GM13977 (cell line): ENCODE measurements at regions not wholly inside any gene's neighbourhood (a gene's known extent, or its start where the extent isn't known, plus 50 kb on each side); places are given as distances from the start of the nearest gene placed in this dataset.
"Not testable (repeated sequence)": the region's sequence is repeated elsewhere in the genome, so short reads cannot be mapped to it uniquely, and the experiment has no call there.

ENCODE experiments used
- DNase-seq: peaks from one replicate; pipeline ENCODE4 v3.0.0; 2012; ENCODE audit warnings: low spot score
- CTCF ChIP-seq: IDR thresholded peaks from 2 replicates; pipeline ENCODE4 v1.5.1; 2012; ENCODE audit warnings: mild to moderate bottlenecking, control low read depth; ENCODE audit not compliant: insufficient read depth; ENCODE audit errors: extremely low read depth, missing control alignments
- in situ Hi-C: fragments of 300-500 bp; cut with MboI; formaldehyde crosslinking; loops from one replicate; pipeline ENCODE4 v1.12.0; 2022; ENCODE audit warnings: low sequenced_read_pairs, low pct_unique_long_range_greater_than_20kb, mixed read lengths, inconsistent platforms; ENCODE audit not compliant: unreplicated experiment

- TF ChIP-seq CTCF, result no peak
- in situ Hi-C loops, result no loop called here
- no peak for DNase-seq
Measured at GRCh38 chr3:104359546-104359945, 1007.2 kb upstream of the ALCAM start.

- no peak for DNase-seq
- in situ Hi-C loops, result no loop called here
Measured at GRCh38 chr3:104360038-104360437, 1006.7 kb upstream of the ALCAM start.

GRCh38 chr3:104361748-104362147 lies 1005.0 kb upstream of the ALCAM start:
- in situ Hi-C loops, DNase-seq: not testable (repeated sequence)

More at GRCh38 chr3:104360038-104360437, 1006.7 kb upstream of the ALCAM start:
- TF ChIP-seq CTCF, result no peak

- in situ Hi-C loops, result no loop called here
- no peak for DNase-seq
- no peak for TF ChIP-seq CTCF
Measured at GRCh38 chr3:104362319-104362718, 1004.4 kb upstream of the ALCAM start.

GRCh38 chr3:104367000-104367399 lies 999.7 kb upstream of the ALCAM start:
- no peak for DNase-seq
- in situ Hi-C loops, result no loop called here
- TF ChIP-seq CTCF, result no peak

GRCh38 chr3:104368760-104369159 lies 997.9 kb upstream of the ALCAM start:
- TF ChIP-seq CTCF, result no peak
- DNase-seq, result no peak
- in situ Hi-C loops, result no loop called here

GRCh38 chr3:104385421-104385820 lies 981.3 kb upstream of the ALCAM start:
- in situ Hi-C loops, result no loop called here
- TF ChIP-seq CTCF, result no peak
- DNase-seq, result no peak
